HCT116 (cell line): ENCODE measurements at regions not wholly inside any gene's neighbourhood (a gene's known extent, or its start where the extent isn't known, plus 50 kb on each side); places are given as distances from the start of the nearest gene placed in this dataset.

Experiments
- ATAC-seq: fragments of 200-7000 bp; cut with Tn5 transposase; 2 replicates; pipeline ENCODE4 v1.9.1; 2020; ENCODE audit warnings: mild to moderate bottlenecking, moderate library complexity
- BruUV-seq: library from RNA; stranded (reverse); fragments of 400-500 nt; replicated peaks from 2 replicates; lab custom pipeline; 2021; lab: Mats Ljungman, UMichigan
- CTCF ChIA-PET: fragments of 300-600 bp; sonication (Branson Sonifier 250); formaldehyde crosslinking; loops from one replicate; lab custom pipeline; 2021; ENCODE audit warnings: antibody characterized with exemption; lab: Charles Lee
- POLR2A ChIA-PET: fragments of 300-600, 350-600 bp; sonication (Branson Sonifier 250); formaldehyde crosslinking; loops from one replicate; lab custom pipeline; 2021; ENCODE audit warnings: antibody characterized with exemption; lab: Charles Lee
- RAD21 ChIA-PET, 2 experiments: fragments of 300-600 bp; sonication (Branson Sonifier 250); formaldehyde crosslinking; loops; one replicate each; lab custom pipeline; 2023; ENCODE audit warnings: low total read pairs in 2 of 2; ENCODE audit not compliant: uncharacterized antibody in 2 of 2, unreplicated experiment in 2 of 2, low non-redundant PET in 1 of 2; lab: Charles Lee
- DNase-seq: peaks from one replicate; pipeline ENCODE4 v3.0.0-alpha.2; 2010; ENCODE audit warnings: low read depth, low spot score
- H2AFZ ChIP-seq: fragments of 200-600 bp; shearing (Covaris generic), sonication (generic); 2 replicates; pipeline ENCODE4 v1.6.1; 2017; ENCODE audit warnings: low read depth, mixed run types, mixed read lengths, antibody characterized with exemption, low read length; ENCODE audit not compliant: poor library complexity, severe bottlenecking
- H3K27ac ChIP-seq: 2 replicates; pipeline ENCODE4 v1.5.1; 2012; ENCODE audit warnings: low read depth, low read length
- H3K27me3 ChIP-seq: fragments of 200-600 bp; sonication (generic); 2 replicates; pipeline ENCODE4 v1.6.1; 2016; ENCODE audit warnings: mixed run types, low read length, mixed read lengths; ENCODE audit not compliant: insufficient read depth
- H3K36me3 ChIP-seq, 2 experiments: fragments of 200-500 bp in 1 of 2; fragments of 200-600 bp in 1 of 2; sonication (Bioruptor generic) in 1 of 2; sonication (generic) in 1 of 2; 2 replicates each; pipeline versions ENCODE4 v1.5.1 to v1.6.1; 2014 to 2016; ENCODE audit warnings: low read length in 2 of 2, inconsistent platforms in 1 of 2, mixed read lengths in 1 of 2, mixed run types in 1 of 2; ENCODE audit not compliant: insufficient read depth in 2 of 2, control insufficient read depth in 1 of 2
- H3K4me1 ChIP-seq, 2 experiments: fragments of 200-600 bp in 1 of 2; sonication (generic) in 1 of 2; 2 replicates each; pipeline versions ENCODE4 v1.5.1 to v1.6.1; 2012 to 2017; ENCODE audit warnings: low read length in 2 of 2, inconsistent platforms in 1 of 2, mild to moderate bottlenecking in 1 of 2, mixed read lengths in 1 of 2, mixed run types in 1 of 2, moderate library complexity in 1 of 2; ENCODE audit not compliant: insufficient read depth in 2 of 2, control insufficient read depth in 1 of 2
- H3K4me2 ChIP-seq: fragments of 200-600 bp; sonication (generic); 2 replicates; pipeline ENCODE4 v1.6.1; 2017; ENCODE audit warnings: mixed run types, low read length, mixed read lengths
- H3K4me3 ChIP-seq, 2 experiments: fragments of 200-600 bp in 1 of 2; sonication (generic) in 1 of 2; replicated peaks in 1 of 2; 2 replicates each; pipeline ENCODE4 v1.5.1; 2011 to 2016; ENCODE audit warnings: low read length in 2 of 2, control low read depth in 1 of 2, low read depth in 1 of 2, mild to moderate bottlenecking in 1 of 2, mixed read lengths in 1 of 2, mixed run types in 1 of 2
- H3K79me2 ChIP-seq: fragments of 200-600 bp; sonication (generic); 2 replicates; pipeline ENCODE4 v1.6.1; 2017; ENCODE audit warnings: mild to moderate bottlenecking, mixed run types, low read length, moderate library complexity, mixed read lengths; ENCODE audit not compliant: insufficient read depth
- H3K9ac ChIP-seq: fragments of 200-600 bp; sonication (generic); 2 replicates; pipeline ENCODE4 v1.6.1; 2016; ENCODE audit warnings: low read length, mixed read lengths
- H3K9me2 ChIP-seq: fragments of 200-600 bp; sonication (generic), shearing (Covaris generic); 2 replicates; pipeline ENCODE4 v1.6.1; 2017; ENCODE audit warnings: mixed run types, mild to moderate bottlenecking, moderate library complexity; ENCODE audit not compliant: insufficient read depth
- H3K9me3 ChIP-seq, 2 experiments: fragments of 200-500 bp in 1 of 2; fragments of 200-600 bp in 1 of 2; sonication (Bioruptor generic) in 1 of 2; sonication (generic) in 1 of 2; 2 replicates each; pipeline ENCODE4 v1.6.1; 2014 to 2017; ENCODE audit warnings: low read length in 2 of 2, mixed read lengths in 2 of 2, inconsistent platforms in 1 of 2, low read depth in 1 of 2, mild to moderate bottlenecking in 1 of 2, mixed run types in 1 of 2, moderate library complexity in 1 of 2; ENCODE audit not compliant: control insufficient read depth in 1 of 2, insufficient read depth in 1 of 2
- H4K20me1 ChIP-seq: fragments of 200-600 bp; sonication (generic), shearing (Covaris generic); 2 replicates; pipeline ENCODE4 v1.6.1; 2017; ENCODE audit warnings: mixed run types, mild to moderate bottlenecking, moderate library complexity; ENCODE audit not compliant: insufficient read depth
- CBX3 ChIP-seq: IDR thresholded peaks from 2 replicates; pipeline ENCODE4 v1.6.1; 2012; ENCODE audit warnings: low read depth
- EGR1 ChIP-seq: IDR thresholded peaks from 2 replicates; pipeline ENCODE4 v1.6.1; 2012; ENCODE audit warnings: low read depth
- REST ChIP-seq: IDR thresholded peaks from 2 replicates; pipeline ENCODE4 v1.6.1; 2012; ENCODE audit warnings: low read depth
- SIN3A ChIP-seq: IDR thresholded peaks from 2 replicates; pipeline ENCODE4 v1.6.1; 2012; ENCODE audit warnings: low read depth
- YY1 ChIP-seq: IDR thresholded peaks from 2 replicates; pipeline ENCODE4 v1.6.1; 2011; ENCODE audit warnings: low read length, low read depth, moderate library complexity, mild to moderate bottlenecking; ENCODE audit not compliant: insufficient replicate concordance; ENCODE audit errors: extremely low read depth
- ZBTB33 ChIP-seq: IDR thresholded peaks from 2 replicates; pipeline ENCODE4 v1.6.1; 2011; ENCODE audit warnings: mild to moderate bottlenecking, low read length, moderate library complexity; ENCODE audit not compliant: insufficient replicate concordance; ENCODE audit errors: extremely low read depth
- ZNF274 ChIP-seq: fragments of 200-500 bp; sonication (Bioruptor generic); IDR thresholded peaks from 2 replicates; pipeline ENCODE4 v1.6.1; 2014; ENCODE audit warnings: mild to moderate bottlenecking, low read depth, low read length, inconsistent platforms
- intact Hi-C: fragments of 100-400 bp; cut with micrococcal nuclease; formaldehyde crosslinking; loops from 2 replicates; pipeline ENCODE4 v1.10.0; 2022

- ChIA-PET POLR2A (no interaction called here), CTCF (no interaction called here), RAD21 (no interaction called here)
- no peak overlapping the region for H3K4me3 ChIP-seq
- H3K9me2 ChIP-seq, result no peaks in the 10 kb centered on the region
- no peaks in the 10 kb centered on the region for H3K27me3 ChIP-seq
- no peak for ATAC-seq
- H3K4me2 ChIP-seq, result no peak overlapping the region
- TF ChIP-seq ZNF274 (no peak), REST (no peak), SIN3A (no peak)
- intact Hi-C loops, result no loop called here
- no peaks in the 10 kb centered on the region for H3K79me2 ChIP-seq
- no TSS peak for BruUV-seq
- no peak overlapping the region for H2AFZ ChIP-seq
- H3K9me3 ChIP-seq, result no peaks in the 10 kb centered on the region
- DNase-seq, result no peak
- no peaks in the 10 kb centered on the region for H3K4me1 ChIP-seq
- no peaks in the 10 kb centered on the region for H3K36me3 ChIP-seq
- no peak overlapping the region for H3K9ac ChIP-seq
- no peak overlapping the region for H3K27ac ChIP-seq
- no peaks in the 10 kb centered on the region for H4K20me1 ChIP-seq
Observed at GRCh38 chr18:37662546-37663339, 97.1 kb upstream of the CELF4 start.

- no peaks in the 10 kb centered on the region for H3K27me3 ChIP-seq
- no peak overlapping the region for H3K27ac ChIP-seq
- no peaks in the 10 kb centered on the region for H3K9me2 ChIP-seq
- ATAC-seq (no peak), DNase-seq (no peak)
- no peak overlapping the region for H2AFZ ChIP-seq
- no peaks in the 10 kb centered on the region for H3K9me3 ChIP-seq
- TF ChIP-seq CBX3 (no peak), YY1 (no peak), EGR1 (no peak), ZBTB33 (no peak), REST (no peak)
- ChIA-PET POLR2A (no interaction called here), RAD21 (no interaction called here), CTCF (no interaction called here)
- H3K79me2 ChIP-seq, result no peaks in the 10 kb centered on the region
- H3K4me2 ChIP-seq, result no peak overlapping the region
- H3K4me3 ChIP-seq, result no peak overlapping the region
- no TSS peak for BruUV-seq
- no peaks in the 10 kb centered on the region for H3K4me1 ChIP-seq
- no peaks in the 10 kb centered on the region for H3K36me3 ChIP-seq
- H4K20me1 ChIP-seq, result no peaks in the 10 kb centered on the region
- intact Hi-C loops, result no loop called here
- H3K9ac ChIP-seq, result no peak overlapping the region
Observed at GRCh38 chr18:37662099-37662498, 96.5 kb upstream of the CELF4 start.
